ENCODE measurements at regions not wholly inside any gene's neighbourhood (a gene's known extent, or its start where the extent isn't known, plus 50 kb on each side); places are given as distances from the start of the nearest gene placed in this dataset.

GRCh38 chr2:16031848-16032159 lies 91.5 kb downstream of the MYCN start:
- no peaks in the 10 kb centered on the region for H3K27me3 ChIP-seq
- DNase-seq: peak; percentile 97
- TF ChIP-seq CTCF (IDR thresholded peaks at IDR 0.05; ENCODE audit: low read depth, low read length): no peak
- H3K36me3 ChIP-seq: no peaks in the 10 kb centered on the region
- H3K4me1 ChIP-seq: peaks cover 2% of the 10 kb centered on the region
- H3K4me3 ChIP-seq (ENCODE audit: low read depth, low read length): no peak overlapping the region
- H3K9me3 ChIP-seq: peaks cover 29% of the 10 kb centered on the region

GRCh38 chr2:16031058-16031847 lies 90.9 kb downstream of the MYCN start:
- Histone ChIP-seq H3K9me3 (peaks cover 24% of the 10 kb centered on the region), H3K4me1 (peaks cover 6% of the 10 kb centered on the region), H3K27me3 (no peaks in the 10 kb centered on the region), H3K4me3 (ENCODE audit: low read depth, low read length) (no peak overlapping the region), H3K36me3 (no peaks in the 10 kb centered on the region)
- peak; percentile 99 for DNase-seq
- TF ChIP-seq CTCF (IDR thresholded peaks at IDR 0.05; ENCODE audit: low read depth, low read length): no peak

- Histone ChIP-seq H3K27me3 (no peaks in the 10 kb centered on the region), H3K36me3 (no peaks in the 10 kb centered on the region), H3K9me3 (peaks cover 23% of the 10 kb centered on the region), H3K4me3 (ENCODE audit: low read depth, low read length) (no peak overlapping the region), H3K4me1 (peaks cover 14% of the 10 kb centered on the region)
- TF ChIP-seq CTCF (IDR thresholded peaks at IDR 0.05; ENCODE audit: low read depth, low read length): no peak
- DNase-seq: peak; percentile 100
Measured at GRCh38 chr2:16030206-16031057, 90.1 kb downstream of the MYCN start.

- TF ChIP-seq CTCF (IDR thresholded peaks at IDR 0.05; ENCODE audit: low read depth, low read length): no peak
- Histone ChIP-seq H3K4me1 (peaks cover 22% of the 10 kb centered on the region), H3K27me3 (no peaks in the 10 kb centered on the region), H3K9me3 (peaks cover 11% of the 10 kb centered on the region), H3K36me3 (no peaks in the 10 kb centered on the region), H3K4me3 (ENCODE audit: low read depth, low read length) (no peak overlapping the region)
- DNase-seq: peak; percentile 97
Measured at GRCh38 chr2:16028644-16029043, 88.3 kb downstream of the MYCN start.

GRCh38 chr2:16026816-16027501 lies 86.6 kb downstream of the MYCN start:
- H3K9me3 ChIP-seq: peaks cover 2% of the 10 kb centered on the region; the same call in 1 of the 2 replicates
- H3K27me3 ChIP-seq: no peaks in the 10 kb centered on the region
- peak; percentile 100 for DNase-seq
- peaks cover 29% of the 10 kb centered on the region for H3K4me1 ChIP-seq
- no peak overlapping the region for H3K4me3 ChIP-seq (ENCODE audit: low read depth, low read length)
- TF ChIP-seq CTCF (IDR thresholded peaks at IDR 0.05; ENCODE audit: low read depth, low read length): no peak
- no peaks in the 10 kb centered on the region for H3K36me3 ChIP-seq
